Adrenal gland (tissue), 5 donors: ENCODE measurements at regions not wholly inside any gene's neighbourhood (a gene's known extent, or its start where the extent isn't known, plus 50 kb on each side); places are given as distances from the start of the nearest gene placed in this dataset.

ENCODE experiments used
- CTCF ChIP-seq, 6 experiments: fragments of 450-650 bp in 4 of 6; fragments of 200-600 bp in 2 of 6; sonication (generic) in 1 of 6; IDR thresholded peaks; 1 replicate in 5 of 6; 2 replicates in 1 of 6; pipeline versions ENCODE4 v1.5.1 to v1.8.0; 2016 to 2021; ENCODE audit warnings: antibody characterized with exemption in 6 of 6, mild to moderate bottlenecking in 2 of 6, moderate library complexity in 1 of 6
- POLR2A ChIP-seq, 2 donors: fragments of 450-650 bp; IDR thresholded peaks; one replicate each; pipeline ENCODE4 v1.6.1; 2017; ENCODE audit warnings: antibody characterized with exemption in 2 of 2, mild to moderate bottlenecking in 2 of 2, moderate library complexity in 1 of 2
- donor health status: DM: no; HTN: no; CAD: no.

GRCh38 chr2:71747559-71747958, 294.2 kb downstream of the DYSF start:
- TF ChIP-seq CTCF (IDR thresholded peaks at IDR 0.05) (no peak), POLR2A (IDR thresholded peaks at IDR 0.05) (no peak)
